Cardiac muscle cell (in vitro differentiated cells and primary cell): ENCODE measurements at regions not wholly inside any gene's neighbourhood (a gene's known extent, or its start where the extent isn't known, plus 50 kb on each side); places are given as distances from the start of the nearest gene placed in this dataset.

Experiments used
- DNase-seq, 2 donors: peaks; one replicate each; pipeline versions ENCODE4 v3.0.0 to v3.0.0-alpha.2; 2010 to 2017; ENCODE audit warnings: low read depth in 1 of 2, low spot score in 1 of 2
- H3K27ac ChIP-seq: fragments of 200-600 bp; sonication (generic); 2 replicates; pipeline ENCODE4 v1.5.1; 2016
- H3K27me3 ChIP-seq: fragments of 200-600 bp; sonication (generic); 2 replicates; pipeline ENCODE4 v1.6.0; 2016; ENCODE audit warnings: control low read depth
- H3K36me3 ChIP-seq: fragments of 200-600 bp; sonication (generic); 2 replicates; pipeline ENCODE4 v1.5.1; 2016; ENCODE audit warnings: control low read depth
- H3K4me1 ChIP-seq: fragments of 200-600 bp; sonication (generic); 2 replicates; pipeline ENCODE4 v1.8.1; 2017; ENCODE audit warnings: low read depth, mild to moderate bottlenecking, mixed run types
- H3K4me3 ChIP-seq: fragments of 200-600 bp; sonication (generic); 2 replicates; pipeline ENCODE4 v1.5.1; 2016; ENCODE audit warnings: mild to moderate bottlenecking
- H3K9me3 ChIP-seq: fragments of 200-600 bp; sonication (generic); 2 replicates; pipeline ENCODE4 v1.5.1; 2017; ENCODE audit warnings: low read depth, mild to moderate bottlenecking, control low read depth
- CTCF ChIP-seq: IDR thresholded peaks from 2 replicates; pipeline ENCODE4 v1.5.1; 2012; ENCODE audit warnings: low read depth, mild to moderate bottlenecking, low read length

- no peak overlapping the region for H3K27ac ChIP-seq
- no peak for TF ChIP-seq CTCF
Observed at GRCh38 chr12:74801625-74802024, 264.0 kb downstream of the ATXN7L3B start.

GRCh38 chr12:74816398-74817175 lies 279.0 kb downstream of the ATXN7L3B start:
- Histone ChIP-seq H3K4me1 (no peaks in the 10 kb centered on the region), H3K27ac (no peak overlapping the region), H3K27me3 (no peaks in the 10 kb centered on the region), H3K4me3 (no peak overlapping the region), H3K9me3 (no peaks in the 10 kb centered on the region), H3K36me3 (no peaks in the 10 kb centered on the region)
- TF ChIP-seq CTCF = no peak
- DNase-seq = no peak

More at GRCh38 chr12:74801625-74802024, 264.0 kb downstream of the ATXN7L3B start:
- Histone ChIP-seq H3K36me3 (no peaks in the 10 kb centered on the region), H3K4me3 (no peak overlapping the region), H3K4me1 (no peaks in the 10 kb centered on the region), H3K27me3 (no peaks in the 10 kb centered on the region), H3K9me3 (no peaks in the 10 kb centered on the region)
- DNase-seq = no peak

- Histone ChIP-seq H3K27ac (no peak overlapping the region), H3K27me3 (no peaks in the 10 kb centered on the region), H3K4me3 (no peak overlapping the region), H3K36me3 (no peaks in the 10 kb centered on the region), H3K9me3 (no peaks in the 10 kb centered on the region), H3K4me1 (no peaks in the 10 kb centered on the region)
- no peak for TF ChIP-seq CTCF
- DNase-seq = no peak
Observed at GRCh38 chr12:74817499-74817898, 279.9 kb downstream of the ATXN7L3B start.

GRCh38 chr12:74818412-74818811 lies 280.8 kb downstream of the ATXN7L3B start:
- Histone ChIP-seq H3K36me3 (no peaks in the 10 kb centered on the region), H3K9me3 (no peaks in the 10 kb centered on the region), H3K4me1 (no peaks in the 10 kb centered on the region), H3K4me3 (no peak overlapping the region), H3K27ac (no peak overlapping the region), H3K27me3 (no peaks in the 10 kb centered on the region)
- TF ChIP-seq CTCF = no peak
- no peak for DNase-seq

- Histone ChIP-seq H3K36me3 (no peaks in the 10 kb centered on the region), H3K4me1 (no peaks in the 10 kb centered on the region), H3K9me3 (no peaks in the 10 kb centered on the region), H3K4me3 (no peak overlapping the region), H3K27ac (no peak overlapping the region), H3K27me3 (no peaks in the 10 kb centered on the region)
- TF ChIP-seq CTCF = no peak
- no peak for DNase-seq
Observed at GRCh38 chr12:74820324-74820723, 282.7 kb downstream of the ATXN7L3B start.

GRCh38 chr12:74836567-74836966 lies 298.9 kb downstream of the ATXN7L3B start:
- Histone ChIP-seq H3K4me1 (no peaks in the 10 kb centered on the region), H3K9me3 (no peaks in the 10 kb centered on the region), H3K36me3 (no peaks in the 10 kb centered on the region), H3K27me3 (no peaks in the 10 kb centered on the region), H3K4me3 (no peak overlapping the region), H3K27ac (no peak overlapping the region)
- no peak for TF ChIP-seq CTCF
- DNase-seq = no peak
